HG03139 (cell line): ENCODE measurements at regions not wholly inside any gene's neighbourhood (a gene's known extent, or its start where the extent isn't known, plus 50 kb on each side); places are given as distances from the start of the nearest gene placed in this dataset.

Experiments used
- ATAC-seq: cut with Tn5 transposase; IDR thresholded peaks from one replicate; pipeline ENCODE4 v1.9.1; 2021; ENCODE audit not compliant: unreplicated experiment

GRCh38 chr6:170100046-170100445 lies 190.8 kb downstream of the DLL1 start:
- ATAC-seq = no peak

DNA sequence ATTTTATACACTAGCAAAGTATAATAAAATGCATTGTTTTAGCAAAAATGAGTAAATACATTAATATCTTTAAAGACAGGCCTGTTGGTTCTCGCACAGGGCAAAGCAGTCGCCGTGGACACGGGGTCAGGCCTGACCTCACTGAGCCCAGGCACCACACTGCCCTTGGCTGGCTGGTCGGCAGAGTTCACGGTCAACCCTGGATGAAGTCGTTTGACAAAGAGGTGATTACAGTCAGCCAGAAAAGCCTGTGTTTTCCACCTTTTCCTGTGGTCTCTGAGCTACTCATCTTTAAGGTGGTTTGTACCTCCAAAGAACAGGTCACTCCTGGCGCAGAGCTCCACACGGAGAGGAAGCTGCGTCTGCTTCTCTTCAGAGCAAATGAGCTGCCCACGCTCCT lies 191.5 kb downstream of the DLL1 start:
- no peak for ATAC-seq

GRCh38 chr6:170098428-170099170 lies 192.3 kb downstream of the DLL1 start:
- ATAC-seq = no peak

DNA sequence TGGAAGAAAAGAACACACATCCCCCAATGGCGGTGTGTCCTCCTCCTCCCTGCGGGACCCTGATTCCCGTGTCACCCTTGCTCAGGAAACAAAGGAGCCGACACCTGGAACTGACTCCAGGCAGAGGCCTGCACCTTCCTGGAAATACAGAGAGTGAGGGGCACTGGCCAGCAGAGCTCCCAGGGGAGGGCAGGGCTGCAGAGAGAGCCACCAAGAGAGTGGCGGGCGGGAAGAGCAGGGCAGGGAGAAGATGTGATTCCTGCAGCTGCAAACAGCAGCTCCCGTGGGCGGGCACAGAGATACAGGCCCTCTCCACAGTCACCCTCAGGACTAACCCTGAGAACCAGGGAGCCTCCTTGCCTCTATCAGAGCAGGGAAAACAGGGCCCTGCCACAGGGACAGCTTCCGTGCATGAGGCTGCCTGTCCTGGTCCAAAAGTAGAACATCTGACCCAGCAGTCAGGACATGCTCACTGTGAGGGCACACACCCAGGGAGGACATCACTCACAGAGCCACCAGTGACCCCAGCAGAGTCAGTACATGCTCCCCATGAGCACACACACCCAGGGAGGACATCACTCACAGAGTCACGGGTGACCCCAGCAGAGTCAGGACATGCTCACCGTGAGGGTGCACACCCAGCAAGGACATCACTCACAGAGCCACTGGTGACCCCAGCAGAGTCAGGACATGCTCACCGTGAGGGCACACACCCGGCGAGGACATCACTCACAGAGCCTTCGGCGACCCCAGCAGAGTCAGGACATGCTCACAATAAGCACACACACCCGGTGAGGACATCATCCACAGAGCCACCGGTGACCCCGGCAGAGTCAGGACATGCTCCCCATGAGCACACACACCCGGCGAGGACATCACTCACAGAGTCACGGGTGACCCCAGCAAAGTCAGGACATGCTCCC lies 193.1 kb downstream of the DLL1 start:
- no peak for ATAC-seq

DNA sequence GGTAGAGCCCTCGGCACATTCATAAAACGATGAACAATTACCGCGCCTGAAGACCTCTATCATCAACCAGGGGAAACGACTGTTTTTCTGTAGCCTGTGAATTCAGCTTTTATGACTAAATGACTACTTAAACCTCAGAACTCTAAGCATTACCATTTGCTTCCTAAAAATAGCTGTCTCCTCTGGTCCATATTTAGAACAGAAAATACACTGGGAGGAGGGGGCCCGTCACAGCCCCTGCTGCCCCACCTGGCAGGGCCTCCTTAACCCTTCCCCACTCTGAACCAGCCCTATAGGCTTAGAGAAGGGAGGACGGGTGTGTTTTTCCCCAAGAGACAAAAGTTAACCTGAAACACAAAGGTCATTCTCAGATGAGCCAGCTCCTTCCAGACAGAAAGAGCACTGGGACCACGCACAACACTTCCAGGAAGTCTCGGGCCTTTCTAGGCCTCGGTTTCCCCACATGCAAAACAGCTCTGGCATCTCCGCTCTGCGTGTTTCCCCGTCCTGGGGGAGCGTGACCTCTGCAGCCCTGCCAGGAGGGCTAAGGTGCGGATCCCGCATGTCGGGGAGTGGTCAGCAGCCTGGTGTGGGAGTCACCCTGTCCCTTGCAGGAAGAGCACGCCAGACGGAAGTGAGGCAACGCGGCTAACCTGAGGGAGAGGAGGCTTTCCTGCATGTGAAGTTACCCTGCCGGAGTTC lies 193.9 kb downstream of the DLL1 start:
- ATAC-seq = no peak

DNA sequence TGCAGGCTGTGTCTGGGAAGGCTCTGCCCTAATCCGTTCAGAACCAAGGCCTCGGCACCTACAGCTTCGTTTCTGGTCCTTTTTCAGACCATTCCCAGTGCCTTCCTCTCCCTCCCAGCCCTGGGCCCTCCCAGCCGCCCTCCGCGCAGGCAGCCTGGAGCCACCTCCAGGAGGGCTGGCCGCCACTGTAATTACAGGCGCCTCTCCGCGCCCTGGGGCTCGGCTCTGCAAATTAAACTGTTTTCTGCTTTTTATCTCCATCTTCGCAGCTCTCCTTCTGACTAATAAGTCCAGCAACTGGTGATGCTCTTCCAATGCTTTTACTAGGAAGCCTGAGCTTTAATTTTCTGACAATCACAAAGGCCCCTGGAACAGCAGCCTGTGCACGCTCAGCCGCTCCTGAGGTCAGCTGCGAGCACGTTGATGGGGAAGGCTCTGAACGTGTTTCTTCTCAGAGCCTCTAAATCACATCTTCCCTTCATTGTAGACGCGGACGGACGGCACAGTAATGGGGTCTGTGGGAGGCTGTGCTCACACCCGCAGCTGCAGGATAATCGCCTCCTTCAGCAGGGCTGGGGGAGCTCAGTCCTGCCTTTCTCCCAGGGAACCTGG lies 194.6 kb downstream of the DLL1 start:
- no peak for ATAC-seq

GRCh38 chr6:170095273-170095981 lies 195.5 kb downstream of the DLL1 start:
- no peak for ATAC-seq

DNA sequence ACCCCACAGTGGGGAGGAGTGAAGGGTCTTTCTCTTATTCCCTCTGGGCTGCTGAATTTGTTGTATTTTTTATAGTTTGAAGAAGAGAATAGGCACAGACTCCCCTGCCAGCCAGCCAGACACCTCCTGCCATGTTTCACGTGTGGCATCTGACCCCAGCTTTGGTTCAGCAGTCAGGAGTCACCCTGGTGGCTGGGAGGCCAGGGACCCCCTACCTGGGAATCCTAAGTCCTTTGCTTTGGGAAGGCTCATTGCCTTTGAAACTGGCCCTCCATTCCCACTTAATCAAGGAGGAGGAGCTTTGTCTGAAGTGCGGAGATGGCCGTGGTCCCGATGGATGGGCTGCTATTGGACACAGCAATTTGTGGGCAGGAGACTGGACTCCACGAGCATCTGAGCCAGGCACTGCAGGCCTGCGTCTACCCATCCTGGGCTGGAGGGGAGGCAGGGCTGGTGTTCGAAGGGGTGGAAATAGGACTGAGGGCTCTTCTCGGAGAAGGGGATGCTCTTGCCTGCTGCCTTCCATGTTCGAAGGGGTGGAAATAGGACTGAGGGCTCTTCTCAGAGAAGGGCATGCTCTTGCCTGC lies 196.1 kb downstream of the DLL1 start:
- no peak for ATAC-seq

- ATAC-seq = no peak
Measured at GRCh38 chr6:170093658-170094596, 197.0 kb downstream of the DLL1 start.

DNA sequence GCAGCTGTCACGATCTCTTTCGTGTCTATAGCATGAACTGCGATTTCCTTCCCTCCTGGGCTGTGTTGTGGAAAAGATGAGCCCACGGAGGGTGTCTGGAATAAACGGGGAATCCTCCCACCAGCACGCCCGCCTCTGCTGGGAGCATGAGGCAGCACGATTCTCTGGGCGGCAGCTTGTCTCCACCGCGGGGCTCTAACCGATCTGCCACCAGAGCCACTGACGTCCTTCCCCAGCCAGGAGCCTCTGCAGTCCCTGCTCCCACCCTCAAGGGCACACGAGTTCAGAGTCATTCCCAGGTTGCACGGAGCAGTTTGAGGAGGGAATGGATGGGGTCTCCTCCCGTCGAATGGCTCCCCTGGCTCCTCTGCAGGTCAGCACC lies 197.6 kb downstream of the DLL1 start:
- ATAC-seq = no peak

DNA sequence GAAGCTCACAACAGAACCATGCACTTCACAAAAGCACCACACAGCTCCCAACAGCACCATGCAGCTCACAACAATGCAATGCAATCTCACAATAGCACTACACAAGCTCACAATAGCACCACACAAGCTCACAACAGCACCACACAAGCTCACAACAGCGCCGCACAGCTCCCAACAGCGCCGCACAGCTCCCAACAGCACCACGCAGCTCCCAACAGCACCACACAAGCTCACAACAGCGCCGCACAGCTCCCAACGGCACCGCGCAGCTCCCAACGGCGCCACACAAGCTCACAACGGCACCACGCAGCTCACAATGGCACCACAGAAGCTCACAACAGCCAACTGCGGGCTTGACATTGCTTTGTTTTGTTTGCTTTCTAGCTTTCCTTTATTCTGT lies 198.1 kb downstream of the DLL1 start:
- ATAC-seq = no peak

- no peak for ATAC-seq
Measured at GRCh38 chr6:170091639-170092579, 199.0 kb downstream of the DLL1 start.

- no peak for ATAC-seq
Measured at GRCh38 chr6:170091000-170091638, 199.8 kb downstream of the DLL1 start.

DNA sequence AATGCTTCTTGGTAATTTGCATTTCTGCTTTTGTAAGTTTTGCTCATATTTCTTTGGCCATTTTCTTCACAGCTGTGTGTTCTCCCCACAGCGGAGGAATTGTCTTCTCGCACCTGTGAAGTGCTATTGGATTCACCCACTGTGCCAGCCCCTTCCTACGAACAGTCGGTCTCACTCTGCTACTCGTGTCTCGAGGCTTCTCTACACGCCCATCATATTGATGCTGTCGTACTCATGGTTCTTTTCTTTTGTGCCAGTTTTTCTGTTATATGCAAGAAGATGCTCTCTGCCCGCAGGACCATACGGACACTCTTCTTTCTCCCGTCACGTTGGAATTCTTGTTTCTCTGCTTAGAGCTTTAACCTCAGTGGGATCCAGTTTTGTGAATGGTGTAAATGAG lies 200.3 kb downstream of the DLL1 start:
- ATAC-seq = no peak

GRCh38 chr6:170089963-170090362 lies 200.9 kb downstream of the DLL1 start:
- peak; percentile 17 for ATAC-seq

DNA sequence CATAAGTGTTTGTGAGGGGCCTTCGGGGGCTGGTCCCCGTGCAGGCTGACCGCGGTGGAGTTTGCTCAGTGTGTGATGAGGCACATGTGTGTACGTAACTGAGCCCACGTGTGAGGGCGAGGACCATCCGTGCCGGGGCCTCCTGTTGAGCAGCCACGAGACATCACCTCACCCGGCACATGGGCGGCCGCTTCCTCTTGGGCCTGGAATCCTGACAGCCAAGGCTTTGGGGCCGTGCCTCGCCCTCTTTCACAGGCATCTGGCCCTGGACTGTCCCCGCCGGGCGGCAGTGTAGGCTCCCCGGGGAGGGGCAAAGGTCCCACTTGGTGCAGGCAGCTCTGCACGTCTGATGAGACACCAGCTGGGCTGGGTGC lies 202.3 kb downstream of the DLL1 start:
- no peak for ATAC-seq

GRCh38 chr6:170087941-170088581 lies 202.8 kb downstream of the DLL1 start:
- ATAC-seq = peak; percentile 65
